Natural killer cell treated with Interleukin-12 subunit alpha and Interleukin-12 subunit beta and Interleukin-15 and Interleukin-18, amount 100 ng/mL, for 72 hours (primary cell): ENCODE measurements at regions not wholly inside any gene's neighbourhood (a gene's known extent, or its start where the extent isn't known, plus 50 kb on each side); places are given as distances from the start of the nearest gene placed in this dataset.
"Not testable (repeated sequence)": the region's sequence is repeated elsewhere in the genome, so short reads cannot be mapped to it uniquely, and the experiment has no call there.

ENCODE experiments used
- ATAC-seq, 2 donors: fragments of 150-1000 bp; cut with Tn5 transposase in 1 of 2; sonication (Bioruptor Pico), chemical (Tn5 transposase) in 1 of 2; 2 replicates each; pipeline ENCODE4 v1.10.0; 2021
- DNase-seq: peaks from one replicate; pipeline ENCODE4 v3.0.0; 2022; ENCODE audit warnings: low spot score
- H3K27ac Mint-ChIP-seq, 2 donors: 1 replicate in 1 of 2; 2 replicates in 1 of 2; pipeline ENCODE4 v1.8.0; 2022; ENCODE audit warnings: mixed read lengths in 2 of 2, mild to moderate bottlenecking in 1 of 2, moderate library complexity in 1 of 2
- H3K27me3 Mint-ChIP-seq, 2 donors: 1 replicate in 1 of 2; 2 replicates in 1 of 2; pipeline ENCODE4 v1.8.0; 2022; ENCODE audit warnings: mixed read lengths in 2 of 2
- H3K36me3 Mint-ChIP-seq: one replicate; pipeline ENCODE4 v1.8.0; 2022; ENCODE audit warnings: mixed read lengths
- H3K4me1 Mint-ChIP-seq, 2 donors: 1 replicate in 1 of 2; 2 replicates in 1 of 2; pipeline ENCODE4 v1.8.0; 2022; ENCODE audit warnings: low read depth in 2 of 2, mixed read lengths in 2 of 2, mild to moderate bottlenecking in 1 of 2
- H3K4me3 Mint-ChIP-seq: one replicate; pipeline ENCODE4 v1.8.0; 2022; ENCODE audit warnings: mixed read lengths
- H3K9me3 Mint-ChIP-seq: 2 replicates; pipeline ENCODE4 v1.8.0; 2022; ENCODE audit warnings: mixed read lengths

GRCh38 chr3:107920538-107920937, 170.3 kb downstream of the CD47 start:
- Mint-ChIP-seq H3K36me3 (no peaks in the 10 kb centered on the region), H3K4me1 (no peaks in the 10 kb centered on the region), H3K9me3 (no peaks in the 10 kb centered on the region), H3K4me3 (no peak overlapping the region), H3K27me3 (peaks cover 29 to 36% of the 10 kb centered on the region in 2 donors), H3K27ac (no peak overlapping the region)
- no peak for DNase-seq
- no peak for ATAC-seq

GRCh38 chr3:107919239-107919638, 171.6 kb downstream of the CD47 start:
- Mint-ChIP-seq H3K36me3 (no peaks in the 10 kb centered on the region), H3K9me3 (no peaks in the 10 kb centered on the region), H3K27ac (no peak overlapping the region), H3K27me3 (peaks cover 31 to 37% of the 10 kb centered on the region in 2 donors), H3K4me1 (no peaks in the 10 kb centered on the region), H3K4me3 (no peak overlapping the region)
- ATAC-seq, result no peak
- no peak for DNase-seq

GRCh38 chr3:107916171-107916570, 174.7 kb downstream of the CD47 start:
- Mint-ChIP-seq H3K4me3 (no peak overlapping the region), H3K27ac (no peak overlapping the region), H3K9me3 (no peaks in the 10 kb centered on the region), H3K4me1 (peaks cover 4% of the 10 kb centered on the region in 2 donors), H3K36me3 (no peaks in the 10 kb centered on the region), H3K27me3 (peaks cover 27 to 30% of the 10 kb centered on the region in 2 donors)
- DNase-seq, result no peak
- no peak for ATAC-seq

- Mint-ChIP-seq H3K4me3 (no peak overlapping the region), H3K9me3 (no peaks in the 10 kb centered on the region), H3K4me1 (peaks cover 5 to 7% of the 10 kb centered on the region in 2 donors), H3K27ac (no peak overlapping the region), H3K27me3 (peaks cover 24 to 30% of the 10 kb centered on the region in 2 donors), H3K36me3 (no peaks in the 10 kb centered on the region)
- no peak for DNase-seq
- ATAC-seq, result no peak
These were observed 175.1 kb downstream of the CD47 start for GRCh38 chr3:107915706-107916105.

- no peaks in the 10 kb centered on the region for H3K9me3 Mint-ChIP-seq
- H3K36me3 Mint-ChIP-seq, result no peaks in the 10 kb centered on the region
- H3K4me1 Mint-ChIP-seq, result peaks cover 5 to 11% of the 10 kb centered on the region in 2 donors
- no peak for DNase-seq
- no peak overlapping the region for H3K27ac Mint-ChIP-seq
- H3K27me3 Mint-ChIP-seq, result peaks cover 18 to 22% of the 10 kb centered on the region in 2 donors
- no peak for ATAC-seq
- no peak overlapping the region for H3K4me3 Mint-ChIP-seq
These were observed 177.1 kb downstream of the CD47 start for GRCh38 chr3:107913701-107914100.

GRCh38 chr3:107911337-107912000, 179.4 kb downstream of the CD47 start:
- Mint-ChIP-seq H3K27me3 (peaks cover 7 to 10% of the 10 kb centered on the region in 2 donors), H3K27ac (no peak overlapping the region), H3K4me1 (peaks cover 5 to 11% of the 10 kb centered on the region in 2 donors), H3K4me3 (no peak overlapping the region), H3K9me3 (no peaks in the 10 kb centered on the region), H3K36me3 (no peaks in the 10 kb centered on the region)
- DNase-seq (no peak), ATAC-seq (no peak)

GRCh38 chr3:107910713-107911259, 180.0 kb downstream of the CD47 start:
- DNase-seq, result no peak
- H3K9me3 Mint-ChIP-seq, result no peaks in the 10 kb centered on the region

GRCh38 chr3:107909583-107909982, 181.2 kb downstream of the CD47 start:
- H3K4me1 Mint-ChIP-seq, result peaks cover 5 to 11% of the 10 kb centered on the region in 2 donors
- H3K4me3 Mint-ChIP-seq, H3K36me3 Mint-ChIP-seq, H3K27me3 Mint-ChIP-seq, H3K9me3 Mint-ChIP-seq, DNase-seq, ATAC-seq, H3K27ac Mint-ChIP-seq: not testable (repeated sequence)

More at GRCh38 chr3:107910713-107911259, 180.0 kb downstream of the CD47 start:
- H3K27me3 Mint-ChIP-seq, result peaks cover 3 to 5% of the 10 kb centered on the region in 2 donors
- no peak overlapping the region for H3K27ac Mint-ChIP-seq
- peak in 1 of 2 donors; percentile 49 for ATAC-seq
- H3K4me1 Mint-ChIP-seq, result peaks cover 5 to 11% of the 10 kb centered on the region in 2 donors
- no peak overlapping the region for H3K4me3 Mint-ChIP-seq
- H3K36me3 Mint-ChIP-seq, result no peaks in the 10 kb centered on the region

- no peak overlapping the region for H3K27ac Mint-ChIP-seq
- DNase-seq, result no peak
- H3K9me3 Mint-ChIP-seq, result no peaks in the 10 kb centered on the region
- H3K27me3 Mint-ChIP-seq, result peaks cover 4 to 11% of the 10 kb centered on the region in 2 donors
- H3K4me3 Mint-ChIP-seq, result no peak overlapping the region
- no peaks in the 10 kb centered on the region for H3K36me3 Mint-ChIP-seq
- H3K4me1 Mint-ChIP-seq, result peaks cover 5 to 11% of the 10 kb centered on the region in 2 donors
- no peak for ATAC-seq
These were observed 182.8 kb downstream of the CD47 start for GRCh38 chr3:107907996-107908395.

- no peaks in the 10 kb centered on the region for H3K36me3 Mint-ChIP-seq
- DNase-seq (no peak), ATAC-seq (no peak)
- no peak overlapping the region for H3K4me3 Mint-ChIP-seq
- H3K4me1 Mint-ChIP-seq, result no peaks in the 10 kb centered on the region
- H3K27ac Mint-ChIP-seq, result no peak overlapping the region
- H3K27me3 Mint-ChIP-seq, result peaks cover 13 to 32% of the 10 kb centered on the region in 2 donors
- H3K9me3 Mint-ChIP-seq, result no peaks in the 10 kb centered on the region
These were observed 186.2 kb downstream of the CD47 start for GRCh38 chr3:107904536-107905066.

GRCh38 chr3:107899990-107900651, 190.7 kb downstream of the CD47 start:
- H3K4me3 Mint-ChIP-seq, result no peak overlapping the region
- no peaks in the 10 kb centered on the region for H3K36me3 Mint-ChIP-seq
- DNase-seq (no peak), ATAC-seq (no peak)
- no peaks in the 10 kb centered on the region for H3K9me3 Mint-ChIP-seq
- H3K27ac Mint-ChIP-seq, result no peak overlapping the region
- peaks cover 24 to 57% of the 10 kb centered on the region in 2 donors for H3K27me3 Mint-ChIP-seq
- no peaks in the 10 kb centered on the region for H3K4me1 Mint-ChIP-seq

GRCh38 chr3:107897471-107898061, 193.3 kb downstream of the CD47 start:
- DNase-seq (no peak), ATAC-seq (no peak)
- peaks cover 28 to 66% of the 10 kb centered on the region in 2 donors for H3K27me3 Mint-ChIP-seq
- no peak overlapping the region for H3K4me3 Mint-ChIP-seq
- H3K9me3 Mint-ChIP-seq, result no peaks in the 10 kb centered on the region
- H3K36me3 Mint-ChIP-seq, result no peaks in the 10 kb centered on the region
- no peak overlapping the region for H3K27ac Mint-ChIP-seq
- no peaks in the 10 kb centered on the region for H3K4me1 Mint-ChIP-seq

- no peak for DNase-seq
- no peaks in the 10 kb centered on the region for H3K36me3 Mint-ChIP-seq
- no peaks in the 10 kb centered on the region for H3K9me3 Mint-ChIP-seq
- H3K27ac Mint-ChIP-seq, result no peak overlapping the region
- no peaks in the 10 kb centered on the region for H3K4me1 Mint-ChIP-seq
- peak in 1 of 2 donors; percentile 27 for ATAC-seq
- peaks cover 24 to 53% of the 10 kb centered on the region in 2 donors for H3K27me3 Mint-ChIP-seq
- H3K4me3 Mint-ChIP-seq, result no peak overlapping the region
These were observed 195.8 kb downstream of the CD47 start for GRCh38 chr3:107894998-107895397.
